Caki2 (cell line): ENCODE measurements at regions not wholly inside any gene's neighbourhood (a gene's known extent, or its start where the extent isn't known, plus 50 kb on each side); places are given as distances from the start of the nearest gene placed in this dataset.
"Not testable (repeated sequence)": the region's sequence is repeated elsewhere in the genome, so short reads cannot be mapped to it uniquely, and the experiment has no call there.

Experiments used
- DNase-seq: peaks from one replicate; pipeline ENCODE4 v3.0.0-alpha.2; 2015; ENCODE audit warnings: low read depth
- in situ Hi-C: cut with HindIII; loops from 2 replicates; pipeline ENCODE4 v1.10.0; 2016; ENCODE audit warnings: low sequenced_read_pairs, low pct_unique_long_range_greater_than_20kb, mixed read lengths

DNA sequence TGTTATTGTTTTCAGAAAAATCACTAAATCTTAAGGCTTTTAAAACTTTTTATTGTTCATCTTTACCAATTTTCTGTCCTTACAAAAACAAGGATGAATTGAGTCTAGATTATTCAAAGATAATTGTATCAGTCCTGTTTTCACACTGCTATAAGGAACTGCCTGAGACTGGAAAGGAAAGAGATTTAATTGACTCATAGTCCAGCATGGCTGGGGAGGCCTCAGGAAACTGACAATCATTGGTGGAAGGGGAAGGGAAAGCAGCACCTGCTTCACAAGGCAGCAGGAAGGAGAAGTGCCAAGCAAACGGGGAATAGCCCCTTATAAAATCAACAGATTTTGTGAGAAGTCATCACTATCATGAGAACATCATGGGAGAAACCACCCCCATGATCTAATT lies 455.6 kb upstream of the ZP4 start:
- DNase-seq, result no peak
- in situ Hi-C loops, result no loop called here

DNA sequence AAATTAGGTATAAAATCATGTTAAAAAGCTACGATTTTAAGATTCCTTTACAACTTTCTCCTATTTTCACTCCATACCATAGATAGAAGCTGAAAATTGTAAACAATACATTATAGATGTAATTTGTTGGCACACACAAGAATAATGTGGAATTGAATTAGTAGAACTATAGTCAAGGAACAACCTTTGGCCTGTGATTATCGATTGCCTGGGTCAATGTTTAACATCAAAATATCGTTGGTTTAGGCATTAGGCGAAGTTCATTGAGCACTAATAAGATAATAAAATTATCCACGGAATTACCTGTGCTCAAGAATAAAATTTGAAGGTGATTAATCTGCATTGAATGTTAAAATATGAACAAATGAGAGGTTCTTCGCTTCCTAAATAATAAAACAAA lies 455.1 kb upstream of the ZP4 start:
- in situ Hi-C loops, result no loop called here
- DNase-seq, result no peak

DNA sequence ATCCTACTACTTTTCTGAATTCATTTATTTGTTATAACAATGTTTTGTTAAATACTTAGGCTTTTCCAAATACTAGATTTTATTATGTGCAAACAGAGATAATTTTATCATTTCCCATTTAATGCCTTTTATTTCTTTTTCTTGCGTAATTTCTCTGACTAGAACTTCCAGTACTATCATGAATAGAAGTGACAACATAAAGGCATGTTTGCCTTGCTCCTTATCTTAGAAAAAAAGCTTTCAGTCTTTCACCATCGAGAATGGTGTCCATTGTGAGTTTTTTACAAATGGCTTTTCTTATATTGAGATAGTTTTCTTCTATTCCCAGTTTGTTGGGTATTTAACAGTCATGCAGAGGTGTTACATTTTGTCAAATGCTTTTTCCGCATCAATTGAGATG lies 453.1 kb upstream of the ZP4 start:
- no peak for DNase-seq
- in situ Hi-C loops, result no loop called here

DNA sequence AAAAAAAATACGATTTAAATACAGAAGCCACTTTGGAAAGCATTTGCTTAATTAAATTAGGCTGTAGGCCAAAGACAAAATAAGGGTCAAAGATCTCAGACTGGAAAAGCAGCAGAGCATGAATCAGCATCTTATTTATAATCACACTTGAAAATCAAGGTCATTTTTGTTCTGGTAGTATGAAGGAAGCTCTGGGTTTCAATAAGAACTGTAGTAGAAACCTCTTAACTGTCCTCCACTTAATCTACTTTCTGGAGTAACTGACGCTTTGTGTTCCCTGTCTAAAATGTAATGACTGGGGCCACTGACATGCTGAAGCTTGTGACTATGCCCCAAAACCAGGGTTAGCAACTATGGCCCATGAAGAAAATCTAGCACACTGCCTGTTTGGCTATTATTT lies 450.7 kb upstream of the ZP4 start:
- no peak for DNase-seq

DNA sequence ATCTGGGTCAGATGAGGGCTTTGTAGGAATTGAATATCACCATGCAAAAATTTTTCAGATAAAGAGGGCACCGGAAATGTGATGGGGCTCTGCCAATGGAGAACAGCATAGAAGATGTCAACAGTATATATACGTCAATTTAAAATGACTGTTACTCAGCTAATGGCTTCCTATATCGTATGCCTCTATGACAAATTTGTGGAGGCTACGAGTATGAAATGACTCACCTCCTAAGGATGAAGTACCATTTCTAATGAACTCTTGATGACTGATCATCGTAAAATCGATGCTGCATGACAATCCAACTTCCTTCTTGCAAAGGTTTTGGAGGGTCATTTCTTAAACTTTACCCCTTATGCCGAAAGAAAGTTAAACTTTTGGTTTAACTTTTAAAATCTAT lies 450.3 kb upstream of the ZP4 start:
- DNase-seq, result peak; percentile 67
- in situ Hi-C loops, result no loop called here

More for the DNA sequence above, 450.7 kb upstream of the ZP4 start:
- in situ Hi-C loops, result no loop called here

DNA sequence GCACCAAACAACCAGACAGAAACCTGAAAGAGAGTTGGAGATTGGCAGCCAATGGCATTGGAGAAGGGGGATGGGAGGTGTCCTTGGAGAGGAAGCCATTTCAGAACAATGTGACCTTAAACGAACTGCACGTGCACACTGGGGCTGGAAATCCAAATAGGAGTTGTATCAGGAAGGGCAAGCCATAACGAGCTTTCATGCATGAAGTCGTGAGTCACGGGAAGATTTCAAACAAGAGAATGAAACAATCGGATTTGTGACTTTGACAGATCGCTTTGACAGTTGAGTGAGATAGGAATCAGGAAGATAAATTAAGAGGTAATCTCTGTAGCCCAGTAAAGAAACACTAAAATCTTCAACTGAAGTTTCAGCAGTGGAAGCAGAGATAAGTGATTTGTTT lies 445.8 kb upstream of the ZP4 start:
- peak; percentile 73 for DNase-seq
- in situ Hi-C loops, result no loop called here

DNA sequence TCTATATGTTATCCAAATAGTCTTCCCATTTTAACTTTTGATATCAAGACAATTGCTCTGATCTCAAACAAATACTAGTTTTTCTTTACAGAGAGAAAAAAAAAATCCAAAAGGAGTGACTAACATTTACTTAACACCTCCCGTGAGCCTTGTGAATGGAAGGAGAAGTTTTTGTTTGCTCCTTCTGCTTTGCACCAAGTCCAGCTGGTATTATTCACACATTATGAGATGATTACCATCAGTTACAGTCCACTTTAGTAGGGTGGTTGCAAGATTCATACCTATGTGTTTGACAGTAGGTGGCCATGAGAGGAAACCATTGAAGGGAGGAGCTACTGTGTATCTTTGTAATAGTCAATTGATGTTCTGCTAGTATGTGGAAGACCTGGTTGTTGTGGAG lies 443.4 kb upstream of the ZP4 start:
- in situ Hi-C loops, result no loop called here
- no peak for DNase-seq

DNA sequence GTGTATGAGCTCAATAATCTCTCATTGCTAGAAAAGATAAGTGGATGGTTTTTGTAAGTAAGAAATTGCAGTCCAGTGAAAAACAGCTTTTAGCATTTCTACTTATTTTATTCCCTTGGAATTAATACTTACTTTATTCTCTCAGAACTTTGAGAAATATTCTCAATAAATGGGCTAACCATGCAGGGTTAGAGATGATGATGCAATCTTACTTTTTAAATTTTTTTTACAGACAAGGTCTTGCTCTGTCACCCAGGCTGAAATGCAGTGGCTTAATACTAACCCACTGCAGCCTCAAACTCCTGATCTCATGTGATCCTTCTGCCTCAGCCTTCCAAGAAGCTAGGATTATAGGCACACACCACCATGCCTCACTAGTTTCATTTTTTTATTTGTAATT lies 440.8 kb upstream of the ZP4 start:
- no peak for DNase-seq
- in situ Hi-C loops, result no loop called here

DNA sequence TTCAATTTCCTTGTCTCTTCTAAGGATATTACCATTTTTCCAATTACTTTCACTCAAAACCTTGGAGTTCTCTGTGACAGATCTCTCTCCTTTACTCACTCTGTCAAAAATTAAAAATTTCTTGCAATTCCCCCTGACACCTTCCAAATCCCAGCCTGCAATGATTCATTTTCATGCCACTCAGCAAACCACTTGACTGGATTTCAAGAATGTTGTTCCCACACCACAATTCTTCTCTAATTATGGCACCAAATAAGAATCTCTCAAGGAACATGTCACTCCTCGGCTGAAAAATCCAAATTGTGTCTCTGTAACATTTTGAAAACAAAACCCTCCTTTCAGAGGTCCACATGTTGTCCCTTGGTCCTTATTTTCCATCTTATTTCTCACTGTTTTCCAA lies 438.9 kb upstream of the ZP4 start:
- in situ Hi-C loops, result no loop called here
- no peak for DNase-seq

DNA sequence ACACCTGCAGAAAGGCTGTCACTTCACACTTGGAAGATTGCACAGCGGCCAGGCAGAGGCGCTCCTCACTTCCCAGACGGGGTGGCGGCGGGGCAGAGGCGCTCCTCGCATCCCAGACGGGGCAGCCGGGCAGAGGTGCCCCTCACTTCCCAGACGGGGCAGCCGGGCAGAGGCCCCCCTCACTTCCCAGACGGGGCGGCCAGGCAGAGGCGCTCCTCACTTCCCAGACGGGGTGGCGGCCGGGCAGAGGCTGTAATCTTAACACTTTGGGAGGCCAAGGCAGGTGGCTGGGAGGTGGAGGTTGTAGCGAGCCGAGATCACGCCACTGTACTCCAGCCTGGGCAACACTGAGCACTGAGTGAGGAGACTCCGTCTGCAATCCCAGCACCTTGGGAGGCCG lies 436.3 kb upstream of the ZP4 start:
- in situ Hi-C loops, DNase-seq: not testable (repeated sequence)

DNA sequence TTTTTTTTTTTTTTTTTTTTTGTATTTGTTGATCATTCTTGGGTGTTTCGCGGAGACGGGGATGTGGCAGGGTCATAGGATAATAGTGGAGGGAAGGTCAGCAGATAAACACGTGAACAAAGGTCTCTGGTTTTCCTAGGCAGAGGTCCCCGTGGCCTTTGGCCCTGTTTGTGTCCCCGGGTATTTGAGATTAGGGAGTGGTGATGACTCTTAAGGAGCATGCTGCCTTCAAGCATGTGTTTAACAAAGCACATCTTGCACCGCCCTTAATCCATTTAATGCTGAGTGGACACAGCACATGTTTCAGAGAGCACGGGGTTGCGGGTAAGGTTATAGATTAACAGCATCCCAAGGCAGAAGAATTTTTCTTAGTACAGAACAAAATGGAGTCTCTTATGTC lies 435.8 kb upstream of the ZP4 start:
- in situ Hi-C loops, DNase-seq: not testable (repeated sequence)

DNA sequence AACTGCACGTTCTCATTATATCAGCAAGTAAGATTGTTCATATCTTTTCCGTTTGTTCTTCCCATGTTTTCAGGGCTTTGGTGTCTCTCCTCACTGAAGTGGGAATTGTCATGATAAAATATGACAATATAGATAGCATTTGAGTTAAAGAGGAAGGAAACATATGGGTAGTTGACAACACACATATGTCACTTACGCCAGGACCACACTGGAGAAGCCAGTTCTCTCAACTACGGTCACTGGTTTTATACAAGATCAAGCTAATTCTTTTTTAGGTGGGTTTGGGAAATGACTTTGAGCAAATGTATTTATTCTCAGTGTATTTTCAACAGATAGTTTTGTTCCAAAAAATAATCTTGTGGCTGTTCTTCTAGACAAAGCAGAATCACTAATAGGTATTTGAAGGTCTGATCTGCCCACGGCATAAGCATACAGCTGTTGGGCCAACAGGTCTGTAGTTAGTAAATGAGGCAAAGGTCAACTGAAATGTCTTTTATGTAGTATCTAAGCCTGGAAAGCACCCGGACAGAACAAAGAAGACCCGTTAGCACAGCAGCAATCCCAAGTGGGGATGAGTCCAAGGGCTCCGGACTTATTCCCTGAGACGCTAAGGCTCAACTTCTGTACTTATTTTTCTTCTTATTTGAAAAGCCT lies 433.6 kb upstream of the ZP4 start:
- in situ Hi-C loops, result no loop called here
- DNase-seq, result no peak

DNA sequence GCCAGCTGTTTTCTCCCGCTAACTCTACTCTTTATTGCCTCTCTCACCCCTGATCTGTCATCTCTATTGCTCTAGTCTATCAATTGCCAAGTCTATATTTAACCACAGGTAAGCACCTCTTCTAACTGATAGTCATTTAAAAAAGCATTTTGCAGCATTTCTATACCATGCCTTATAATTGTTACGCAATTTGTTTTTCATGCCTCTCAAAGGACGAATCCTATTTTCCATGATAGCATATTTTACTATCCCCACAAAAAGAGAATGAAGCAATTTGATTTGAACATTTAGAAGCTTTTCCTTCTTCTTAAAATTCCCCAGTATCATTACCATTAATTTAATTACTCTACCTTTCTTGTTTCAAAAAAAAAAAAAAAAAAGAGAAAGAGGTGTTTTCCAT lies 432.8 kb upstream of the ZP4 start:
- in situ Hi-C loops, result no loop called here

DNA sequence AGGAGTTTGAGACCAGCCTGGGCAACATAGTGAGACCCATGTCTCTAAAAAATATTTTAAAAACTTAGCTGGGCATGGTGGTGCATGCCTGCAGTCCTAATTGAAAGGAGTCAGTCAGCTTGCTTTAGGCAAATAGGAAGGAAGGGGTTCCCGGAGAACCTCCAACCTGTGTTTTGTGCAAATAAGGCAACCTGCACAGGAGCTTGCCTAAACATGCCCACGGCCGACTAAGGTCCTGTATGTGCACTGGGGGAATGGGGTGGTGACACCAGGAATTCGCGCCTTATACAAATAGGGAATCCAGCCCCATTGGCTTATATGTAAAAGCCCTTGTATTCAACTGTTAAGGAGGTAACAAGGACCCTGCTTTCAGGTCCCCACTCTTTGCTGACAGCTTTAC lies 429.2 kb upstream of the ZP4 start:
- in situ Hi-C loops, result no loop called here
- DNase-seq, result no peak

More for the DNA sequence above, 432.8 kb upstream of the ZP4 start:
- no peak for DNase-seq

DNA sequence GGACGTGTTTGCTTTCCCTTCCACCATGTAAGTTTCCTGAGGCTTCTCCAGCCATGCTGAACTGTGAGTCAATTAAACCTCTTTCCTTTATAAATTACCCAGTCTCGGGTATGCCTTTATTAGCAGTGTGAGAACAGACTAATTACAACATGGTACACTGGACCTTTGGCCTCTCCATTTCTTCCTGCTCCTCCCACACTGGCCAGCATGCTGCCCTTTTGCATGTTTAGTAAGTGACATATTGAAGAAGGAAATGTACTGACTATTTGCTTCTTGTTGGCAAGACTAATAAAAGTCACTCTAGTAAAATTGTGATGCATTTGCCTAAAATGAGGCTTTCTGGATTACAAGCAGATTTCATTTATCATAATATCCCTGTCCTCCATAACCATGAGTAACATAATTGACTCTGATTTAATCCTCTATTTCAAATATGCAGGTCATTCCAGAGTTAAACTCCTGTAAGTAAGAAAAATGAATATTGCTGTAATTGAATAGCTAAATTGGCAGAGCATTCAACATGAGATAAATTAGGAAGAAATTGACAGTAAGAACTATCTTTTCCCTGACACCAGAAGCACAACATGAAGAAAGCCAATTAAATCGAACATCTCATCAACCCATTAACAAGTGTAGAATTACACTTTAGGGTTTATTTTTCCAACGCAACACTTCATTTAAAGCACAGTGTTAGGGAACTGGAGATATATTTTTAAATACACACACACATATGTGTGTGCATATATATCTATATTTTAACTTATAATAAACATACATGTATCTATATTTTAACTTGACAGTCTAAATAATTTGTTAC lies 427.8 kb upstream of the ZP4 start:
- DNase-seq, result no peak
- in situ Hi-C loops, result no loop called here

DNA sequence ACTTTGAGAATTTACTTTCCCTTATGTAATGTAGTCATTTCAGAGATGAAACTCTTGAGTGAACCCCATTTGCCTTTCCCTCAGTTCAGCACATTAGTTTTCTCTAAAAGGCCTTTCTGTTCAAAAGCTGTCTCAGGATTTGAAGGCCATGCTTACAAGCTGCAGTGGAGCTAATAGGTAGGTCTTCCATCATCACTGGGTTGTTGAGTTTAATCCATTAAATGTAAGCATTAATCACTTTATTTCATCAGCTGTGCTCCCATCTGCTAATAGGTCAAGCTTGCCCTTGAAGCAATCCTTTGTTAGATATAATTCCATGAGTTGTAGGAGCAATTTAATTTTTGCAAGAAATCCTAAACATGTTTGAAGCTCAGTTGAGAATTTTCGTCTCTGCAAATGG lies 422.2 kb upstream of the ZP4 start:
- DNase-seq, result no peak
- in situ Hi-C loops, result no loop called here

DNA sequence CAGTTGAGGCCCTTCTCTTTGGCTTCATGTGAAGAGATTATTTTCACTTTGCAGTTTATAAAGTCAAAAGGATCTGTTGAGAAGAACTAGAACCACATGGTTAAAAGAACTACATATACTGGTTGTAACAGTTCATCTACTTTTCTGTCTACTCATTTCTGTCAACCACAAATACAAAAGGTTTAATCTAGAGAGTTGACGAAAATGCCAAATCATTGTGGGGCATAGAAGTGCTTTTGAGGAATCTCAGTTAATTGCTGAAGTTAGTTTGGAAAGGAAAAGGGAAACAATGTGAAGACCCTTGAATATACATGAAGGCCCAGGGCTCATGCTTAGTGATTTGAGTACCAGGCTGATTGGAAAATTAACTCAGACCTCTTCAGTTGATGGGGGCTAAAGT lies 415.7 kb upstream of the ZP4 start:
- DNase-seq, result no peak
- in situ Hi-C loops, result no loop called here

DNA sequence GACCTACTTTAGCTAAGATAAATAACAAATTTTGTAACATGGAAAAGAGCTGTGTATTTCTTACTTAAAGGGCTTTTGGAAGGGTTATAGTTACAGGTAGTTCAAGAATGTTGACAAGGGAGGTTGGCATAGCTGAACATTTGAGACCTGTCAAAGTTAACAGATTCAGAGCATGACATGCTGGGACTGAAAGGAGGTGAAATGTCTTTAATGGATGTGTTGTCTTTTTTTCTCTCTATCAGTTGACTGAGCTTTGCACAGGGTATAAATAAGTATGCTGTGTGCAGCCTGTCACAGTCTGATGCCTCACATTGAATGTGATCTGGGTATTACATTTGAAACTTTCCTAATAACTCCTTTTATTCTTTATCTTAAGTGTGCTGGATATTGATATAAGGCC lies 411.9 kb upstream of the ZP4 start:
- no peak for DNase-seq
- in situ Hi-C loops, result no loop called here

DNA sequence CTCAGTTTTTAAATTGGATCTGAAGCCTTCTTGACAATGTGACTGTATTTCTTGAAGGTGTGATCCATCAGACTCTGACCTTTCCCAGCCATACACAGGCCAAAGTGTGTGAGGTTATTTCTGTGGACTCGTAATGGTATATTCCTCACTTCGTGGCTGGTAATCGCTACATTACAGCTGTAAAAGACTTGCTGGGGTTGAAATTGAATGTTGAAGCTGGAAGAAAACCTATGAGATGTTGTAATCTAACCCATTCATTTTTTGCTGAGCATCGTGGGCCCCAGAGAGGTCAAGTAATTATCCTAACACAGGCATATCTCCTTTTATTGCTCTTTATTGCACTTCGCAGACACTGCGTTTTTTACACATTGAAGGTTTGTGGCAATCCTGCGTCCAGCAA lies 405.6 kb upstream of the ZP4 start:
- in situ Hi-C loops, result no loop called here
- DNase-seq, result no peak

DNA sequence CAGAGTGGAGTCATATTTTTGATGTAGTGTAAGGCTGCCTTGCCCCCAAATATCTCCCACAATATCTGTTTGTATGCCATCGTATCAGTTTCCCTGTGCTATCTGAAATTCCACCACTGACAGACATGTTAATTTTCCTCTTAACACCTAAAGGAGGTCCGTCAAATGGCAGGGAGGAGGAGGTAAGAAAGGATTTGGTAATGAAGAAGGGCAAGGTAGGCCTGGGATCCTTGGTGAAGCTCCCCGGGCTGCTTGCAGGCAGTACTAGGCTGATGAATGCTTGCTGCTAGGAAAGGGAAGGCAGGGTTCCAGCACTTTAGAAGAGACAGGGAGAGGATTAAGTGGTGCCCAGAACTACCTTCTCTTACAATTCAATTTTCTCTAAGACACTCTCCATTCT lies 402.4 kb upstream of the ZP4 start:
- in situ Hi-C loops, result no loop called here
- DNase-seq, result no peak
